ENCODE measurements at regions not wholly inside any gene's neighbourhood (a gene's known extent, or its start where the extent isn't known, plus 50 kb on each side); places are given as distances from the start of the nearest gene placed in this dataset.
"Not testable (repeated sequence)": the region's sequence is repeated elsewhere in the genome, so short reads cannot be mapped to it uniquely, and the experiment has no call there.

DNA sequence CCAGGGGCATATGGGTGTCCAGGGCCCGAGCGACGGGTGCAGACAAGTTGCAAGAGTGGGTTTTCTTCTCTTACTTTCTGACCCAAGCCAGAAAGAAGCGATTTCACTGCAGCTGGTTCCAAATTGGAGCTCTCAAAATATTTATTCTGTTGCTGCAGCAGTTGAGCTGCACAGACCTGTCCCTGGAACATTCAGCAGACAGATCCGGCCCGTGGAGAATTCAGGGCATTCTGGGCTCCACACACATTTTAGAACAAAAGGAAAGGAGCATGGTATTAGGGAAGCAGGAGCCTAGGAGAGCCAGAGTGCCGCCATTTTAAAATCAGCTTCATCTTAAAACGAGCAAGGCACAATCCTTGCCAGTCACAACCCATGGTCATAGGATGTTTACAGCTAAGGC, 135.3 kb upstream of the TPM1 start:
- ChIA-PET CTCF (interaction anchor here (0.8 kb wide), 1 partner anchor 66 kb away, joined by 3 read pairs; no protein-coding TSS in a partner anchor), POLR2A (no interaction called here)
- Mint-ChIP-seq H3K36me3 (ENCODE audit: insufficient read depth, unreplicated experiment) (no peaks in the 10 kb centered on the region), H3K4me3 (ENCODE audit: unreplicated experiment) (no peak overlapping the region), H3K4me1 (ENCODE audit: insufficient read depth, unreplicated experiment) (no peaks in the 10 kb centered on the region), H3K27me3 (ENCODE audit: insufficient read depth, unreplicated experiment) (no peaks in the 10 kb centered on the region), H3K27ac (ENCODE audit: low read depth, unreplicated experiment) (no peak overlapping the region), H3K9me3 (ENCODE audit: unreplicated experiment) (no peaks in the 10 kb centered on the region)
- intact Hi-C loops (cut with micrococcal nuclease) = no loop called here
- DNase-seq (ENCODE audit: unreplicated experiment) = no peak
- BruUV-seq (replicated peaks) = no TSS peak
- TF ChIP-seq, protein P1, sequence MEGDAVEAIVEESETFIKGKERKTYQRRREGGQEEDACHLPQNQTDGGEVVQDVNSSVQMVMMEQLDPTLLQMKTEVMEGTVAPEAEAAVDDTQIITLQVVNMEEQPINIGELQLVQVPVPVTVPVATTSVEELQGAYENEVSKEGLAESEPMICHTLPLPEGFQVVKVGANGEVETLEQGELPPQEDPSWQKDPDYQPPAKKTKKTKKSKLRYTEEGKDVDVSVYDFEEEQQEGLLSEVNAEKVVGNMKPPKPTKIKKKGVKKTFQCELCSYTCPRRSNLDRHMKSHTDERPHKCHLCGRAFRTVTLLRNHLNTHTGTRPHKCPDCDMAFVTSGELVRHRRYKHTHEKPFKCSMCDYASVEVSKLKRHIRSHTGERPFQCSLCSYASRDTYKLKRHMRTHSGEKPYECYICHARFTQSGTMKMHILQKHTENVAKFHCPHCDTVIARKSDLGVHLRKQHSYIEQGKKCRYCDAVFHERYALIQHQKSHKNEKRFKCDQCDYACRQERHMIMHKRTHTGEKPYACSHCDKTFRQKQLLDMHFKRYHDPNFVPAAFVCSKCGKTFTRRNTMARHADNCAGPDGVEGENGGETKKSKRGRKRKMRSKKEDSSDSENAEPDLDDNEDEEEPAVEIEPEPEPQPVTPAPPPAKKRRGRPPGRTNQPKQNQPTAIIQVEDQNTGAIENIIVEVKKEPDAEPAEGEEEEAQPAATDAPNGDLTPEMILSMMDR (IDR thresholded peaks at IDR 0.05; ENCODE audit: unreplicated experiment) = no peak

DNA sequence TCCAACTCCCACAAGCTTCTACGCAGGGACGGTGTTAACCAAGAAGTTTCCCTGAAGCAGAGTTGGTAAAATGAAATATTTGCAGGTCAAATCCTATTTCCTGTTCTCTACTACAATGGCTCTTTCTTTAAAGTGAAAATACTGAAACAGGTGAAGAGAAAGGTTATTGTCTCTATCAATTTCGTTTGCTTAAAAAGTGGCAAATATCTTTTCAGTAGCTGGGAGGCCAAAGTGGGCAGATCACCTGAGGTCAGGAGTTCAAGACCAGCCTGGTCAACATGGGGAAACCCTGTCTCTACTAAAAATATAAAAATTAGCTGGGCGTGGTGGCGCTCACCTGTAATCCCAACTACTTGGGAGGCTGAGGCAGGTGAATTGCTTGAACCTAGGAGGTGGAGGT, 134.2 kb upstream of the TPM1 start:
- ChIA-PET POLR2A (interaction anchor here (0.7 to 1.4 kb wide), 3 partner anchors 9 to 32 kb away, joined by 3 to 4 read pairs (median 3); no protein-coding TSS in a partner anchor), CTCF (interaction anchor here (0.6 to 1.0 kb wide), 2 partner anchors 19 to 1966 kb away, joined by 3 read pairs; no protein-coding TSS in a partner anchor)
- H3K27me3 Mint-ChIP-seq (ENCODE audit: insufficient read depth, unreplicated experiment); BruUV-seq (replicated peaks); H3K27ac Mint-ChIP-seq (ENCODE audit: low read depth, unreplicated experiment); H3K4me1 Mint-ChIP-seq (ENCODE audit: insufficient read depth, unreplicated experiment); H3K36me3 Mint-ChIP-seq (ENCODE audit: insufficient read depth, unreplicated experiment); intact Hi-C loops (cut with micrococcal nuclease); DNase-seq (ENCODE audit: unreplicated experiment); H3K4me3 Mint-ChIP-seq (ENCODE audit: unreplicated experiment); H3K9me3 Mint-ChIP-seq (ENCODE audit: unreplicated experiment): not testable (repeated sequence)

DNA sequence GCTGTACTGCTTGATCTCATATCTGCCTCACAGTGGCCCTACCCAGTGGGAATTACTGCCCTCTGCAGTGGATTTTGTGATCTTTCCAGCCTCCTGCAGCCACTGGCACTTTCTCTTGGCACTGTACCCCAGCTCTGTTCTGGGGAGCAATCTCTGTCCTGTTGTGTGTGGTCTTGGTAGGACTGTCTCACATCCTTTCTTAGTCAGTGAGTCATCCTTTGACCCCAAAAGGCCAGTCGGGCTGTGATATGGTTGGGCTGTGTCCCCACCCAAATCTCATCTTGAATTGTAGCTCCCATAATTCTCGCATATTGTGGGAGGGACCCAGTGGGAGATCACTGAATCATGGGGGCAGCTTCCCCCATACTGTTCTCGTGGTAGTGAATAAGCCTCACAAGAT, 133.3 kb upstream of the TPM1 start:
- Mint-ChIP-seq H3K27me3 (ENCODE audit: insufficient read depth, unreplicated experiment) (no peaks in the 10 kb centered on the region), H3K4me3 (ENCODE audit: unreplicated experiment) (no peak overlapping the region), H3K4me1 (ENCODE audit: insufficient read depth, unreplicated experiment) (no peaks in the 10 kb centered on the region), H3K36me3 (ENCODE audit: insufficient read depth, unreplicated experiment) (no peaks in the 10 kb centered on the region), H3K27ac (ENCODE audit: low read depth, unreplicated experiment) (no peak overlapping the region), H3K9me3 (ENCODE audit: unreplicated experiment) (no peaks in the 10 kb centered on the region)
- intact Hi-C loops (cut with micrococcal nuclease) = no loop called here
- TF ChIP-seq, protein P1 (IDR thresholded peaks at IDR 0.05; ENCODE audit: unreplicated experiment) = no peak
- no peak for DNase-seq (ENCODE audit: unreplicated experiment)
- ChIA-PET CTCF (interaction anchor here (0.6 to 1.0 kb wide), 2 partner anchors 19 to 92 kb away, joined by 3 read pairs; no protein-coding TSS in a partner anchor), POLR2A (interaction anchor here (0.6 to 1.4 kb wide), 3 partner anchors 9 to 31 kb away, joined by 3 to 4 read pairs (median 3); no protein-coding TSS in a partner anchor)
- no TSS peak for BruUV-seq (replicated peaks)

DNA sequence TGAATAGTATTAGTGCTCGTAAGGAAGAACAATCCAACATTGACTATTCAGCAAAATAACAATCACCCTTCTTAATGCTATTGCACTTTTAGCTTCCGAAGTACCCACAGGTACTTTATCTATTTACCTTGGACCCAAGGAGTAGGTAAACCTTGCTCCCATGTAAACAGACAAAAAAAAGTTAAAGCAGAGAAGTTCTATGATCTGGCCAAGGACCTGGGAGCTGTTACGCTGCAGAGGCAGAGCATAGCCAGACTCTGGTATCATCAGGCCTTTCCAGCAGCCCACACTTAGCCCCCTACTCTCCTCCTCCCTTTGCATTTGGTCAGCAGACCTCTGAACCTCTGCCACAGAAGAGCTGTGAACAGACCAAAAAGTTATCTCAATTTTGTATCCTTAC, 130.3 kb upstream of the TPM1 start:
- intact Hi-C loops (cut with micrococcal nuclease) = no loop called here
- DNase-seq (ENCODE audit: unreplicated experiment) = no peak
- no peaks in the 10 kb centered on the region for H3K4me1 Mint-ChIP-seq (ENCODE audit: insufficient read depth, unreplicated experiment)
- H3K36me3 Mint-ChIP-seq (ENCODE audit: insufficient read depth, unreplicated experiment) = no peaks in the 10 kb centered on the region
- ChIA-PET POLR2A (interaction anchor here (1.0 kb wide), 1 partner anchor 12 kb away, joined by 3 read pairs; no protein-coding TSS in a partner anchor), CTCF (interaction anchor here (0.6 to 1.3 kb wide), 5 partner anchors 11 to 619 kb away, joined by 3 to 4 read pairs (median 3); no protein-coding TSS in a partner anchor)
- no peak overlapping the region for H3K27ac Mint-ChIP-seq (ENCODE audit: low read depth, unreplicated experiment)
- no peak overlapping the region for H3K4me3 Mint-ChIP-seq (ENCODE audit: unreplicated experiment)
- H3K27me3 Mint-ChIP-seq (ENCODE audit: insufficient read depth, unreplicated experiment) = no peaks in the 10 kb centered on the region
- no peaks in the 10 kb centered on the region for H3K9me3 Mint-ChIP-seq (ENCODE audit: unreplicated experiment)
- TF ChIP-seq, protein P1 (IDR thresholded peaks at IDR 0.05; ENCODE audit: unreplicated experiment) = no peak
- no TSS peak for BruUV-seq (replicated peaks)
